ENCODE measurements at regions not wholly inside any gene's neighbourhood (a gene's known extent, or its start where the extent isn't known, plus 50 kb on each side); places are given as distances from the start of the nearest gene placed in this dataset.

GRCh38 chr7:41096917-41097316 lies 606.0 kb downstream of the INHBA start:
- intact Hi-C loops (cut with DNase I) = no loop called here
- no peak for DNase-seq
- WGBS, 4 donors = 65 to 76% (median 73%) methylated on average over 4 of the region's 4 CpGs

GRCh38 chr7:41093141-41093540 lies 609.7 kb downstream of the INHBA start:
- TF ChIP-seq CTCF (IDR thresholded peaks at IDR 0.05) (no peak), POLR2A (IDR thresholded peaks at IDR 0.05) (no peak)
- no peaks in the 10 kb centered on the region for H3K4me1 ChIP-seq (replicated peaks in 1 of 2)
- no peak overlapping the region for H3K27ac ChIP-seq
- intact Hi-C loops (cut with DNase I) = no loop called here
- WGBS, 4 donors = 82 to 92% (median 85%) methylated on average over 3 of the region's 3 CpGs
- no peak for DNase-seq
- no peaks in the 10 kb centered on the region for H3K27me3 ChIP-seq
- no peak overlapping the region for H3K4me3 ChIP-seq
- H3K9me3 ChIP-seq (replicated peaks in 1 of 3) = no peaks in the 10 kb centered on the region
- H3K36me3 ChIP-seq (replicated peaks in 1 of 2) = no peaks in the 10 kb centered on the region

More at GRCh38 chr7:41096917-41097316, 606.0 kb downstream of the INHBA start:
- no peak for TF ChIP-seq POLR2A (IDR thresholded peaks at IDR 0.05)
- no peak for TF ChIP-seq CTCF (IDR thresholded peaks at IDR 0.05)
- H3K27ac ChIP-seq = no peak overlapping the region
- H3K9me3 ChIP-seq (replicated peaks in 1 of 3) = no peaks in the 10 kb centered on the region
- H3K4me1 ChIP-seq (replicated peaks in 1 of 2) = no peaks in the 10 kb centered on the region
- no peak overlapping the region for H3K4me3 ChIP-seq
- no peaks in the 10 kb centered on the region for H3K27me3 ChIP-seq
- no peaks in the 10 kb centered on the region for H3K36me3 ChIP-seq (replicated peaks in 1 of 2)

- H3K27ac ChIP-seq = no peak overlapping the region
- TF ChIP-seq POLR2A (IDR thresholded peaks at IDR 0.05) = no peak
- no peak for TF ChIP-seq CTCF (IDR thresholded peaks at IDR 0.05)
- no peak for DNase-seq
- H3K27me3 ChIP-seq = no peaks in the 10 kb centered on the region
- intact Hi-C loops (cut with DNase I) = no loop called here
- H3K4me1 ChIP-seq (replicated peaks in 1 of 2) = no peaks in the 10 kb centered on the region
- WGBS, 4 donors = 77 to 79% (median 78%) methylated on average over 2 of the region's 2 CpGs
- no peak overlapping the region for H3K4me3 ChIP-seq
- H3K36me3 ChIP-seq (replicated peaks in 1 of 2) = no peaks in the 10 kb centered on the region
- no peaks in the 10 kb centered on the region for H3K9me3 ChIP-seq (replicated peaks in 1 of 3)
Measured at GRCh38 chr7:41085244-41085643, 617.6 kb downstream of the INHBA start.

GRCh38 chr7:41084381-41084780 lies 618.5 kb downstream of the INHBA start:
- Histone ChIP-seq H3K4me1 (replicated peaks in 1 of 2) (no peaks in the 10 kb centered on the region), H3K36me3 (replicated peaks in 1 of 2) (no peaks in the 10 kb centered on the region), H3K4me3 (no peak overlapping the region), H3K27me3 (no peaks in the 10 kb centered on the region), H3K9me3 (replicated peaks in 1 of 3) (no peaks in the 10 kb centered on the region), H3K27ac (no peak overlapping the region)
- no peak for DNase-seq
- intact Hi-C loops (cut with DNase I) = no loop called here
- WGBS, 4 donors = 77 to 86% (median 84%) methylated on average over 2 of the region's 2 CpGs
- no peak for TF ChIP-seq CTCF (IDR thresholded peaks at IDR 0.05)
- no peak for TF ChIP-seq POLR2A (IDR thresholded peaks at IDR 0.05)
